Nephron progenitor cell (in vitro differentiated cells): ENCODE measurements at regions not wholly inside any gene's neighbourhood (a gene's known extent, or its start where the extent isn't known, plus 50 kb on each side); places are given as distances from the start of the nearest gene placed in this dataset.

Source experiments
- DNase-seq: peaks from one replicate; pipeline ENCODE4 v3.0.0; 2021
- H3K27ac Mint-ChIP-seq: 2 replicates; pipeline ENCODE4 v1.8.0; 2021; ENCODE audit warnings: mild to moderate bottlenecking, moderate library complexity, mixed read lengths
- H3K27me3 Mint-ChIP-seq: 2 replicates; pipeline ENCODE4 v1.8.0; 2021; ENCODE audit warnings: mild to moderate bottlenecking, low read depth, mixed read lengths; ENCODE audit not compliant: poor library complexity
- H3K36me3 Mint-ChIP-seq: 2 replicates; pipeline ENCODE4 v1.8.0; 2021; ENCODE audit warnings: low read depth, mixed read lengths
- H3K4me1 Mint-ChIP-seq: 2 replicates; pipeline ENCODE4 v1.8.0; 2021; ENCODE audit warnings: mixed read lengths
- H3K4me3 Mint-ChIP-seq: 2 replicates; pipeline ENCODE4 v1.8.0; 2021; ENCODE audit warnings: mild to moderate bottlenecking, moderate library complexity, mixed read lengths
- H3K9me3 Mint-ChIP-seq: 2 replicates; pipeline ENCODE4 v1.8.0; 2021; ENCODE audit warnings: mild to moderate bottlenecking, moderate library complexity, mixed read lengths
- TF ChIP-seq, protein P1 (sequence below): fragments of 200-600 bp; sonication (generic); IDR thresholded peaks from 2 replicates; pipeline ENCODE4 v1.5.0; 2021; ENCODE audit warnings: antibody characterized with exemption

DNA sequence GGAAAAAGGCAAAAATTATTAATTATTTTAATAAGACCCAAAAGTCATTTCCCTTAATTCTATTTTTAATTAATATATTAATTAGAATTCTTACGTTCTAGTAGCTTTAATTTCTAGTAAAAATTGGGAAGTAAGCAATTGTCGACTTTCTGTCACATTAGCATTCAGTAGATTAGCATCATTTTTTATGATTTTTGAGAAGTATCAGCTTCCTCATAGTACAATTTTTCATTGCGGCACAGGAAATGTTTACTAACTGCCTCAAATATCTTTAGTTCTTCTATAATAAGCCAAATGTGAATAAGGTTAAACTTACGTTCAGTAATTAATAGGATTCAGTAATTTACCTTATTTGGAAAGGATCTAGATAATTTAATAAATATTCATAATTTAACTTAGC lies 687.4 kb downstream of the EPM2A start:
- Mint-ChIP-seq H3K36me3 (no peaks in the 10 kb centered on the region), H3K4me3 (no peak overlapping the region), H3K27me3 (no peaks in the 10 kb centered on the region), H3K9me3 (peaks cover under 1% of the 10 kb centered on the region), H3K27ac (no peak overlapping the region), H3K4me1 (peaks cover 12% of the 10 kb centered on the region)
- TF ChIP-seq, protein P1, sequence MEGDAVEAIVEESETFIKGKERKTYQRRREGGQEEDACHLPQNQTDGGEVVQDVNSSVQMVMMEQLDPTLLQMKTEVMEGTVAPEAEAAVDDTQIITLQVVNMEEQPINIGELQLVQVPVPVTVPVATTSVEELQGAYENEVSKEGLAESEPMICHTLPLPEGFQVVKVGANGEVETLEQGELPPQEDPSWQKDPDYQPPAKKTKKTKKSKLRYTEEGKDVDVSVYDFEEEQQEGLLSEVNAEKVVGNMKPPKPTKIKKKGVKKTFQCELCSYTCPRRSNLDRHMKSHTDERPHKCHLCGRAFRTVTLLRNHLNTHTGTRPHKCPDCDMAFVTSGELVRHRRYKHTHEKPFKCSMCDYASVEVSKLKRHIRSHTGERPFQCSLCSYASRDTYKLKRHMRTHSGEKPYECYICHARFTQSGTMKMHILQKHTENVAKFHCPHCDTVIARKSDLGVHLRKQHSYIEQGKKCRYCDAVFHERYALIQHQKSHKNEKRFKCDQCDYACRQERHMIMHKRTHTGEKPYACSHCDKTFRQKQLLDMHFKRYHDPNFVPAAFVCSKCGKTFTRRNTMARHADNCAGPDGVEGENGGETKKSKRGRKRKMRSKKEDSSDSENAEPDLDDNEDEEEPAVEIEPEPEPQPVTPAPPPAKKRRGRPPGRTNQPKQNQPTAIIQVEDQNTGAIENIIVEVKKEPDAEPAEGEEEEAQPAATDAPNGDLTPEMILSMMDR, result no peak
- no peak for DNase-seq

DNA sequence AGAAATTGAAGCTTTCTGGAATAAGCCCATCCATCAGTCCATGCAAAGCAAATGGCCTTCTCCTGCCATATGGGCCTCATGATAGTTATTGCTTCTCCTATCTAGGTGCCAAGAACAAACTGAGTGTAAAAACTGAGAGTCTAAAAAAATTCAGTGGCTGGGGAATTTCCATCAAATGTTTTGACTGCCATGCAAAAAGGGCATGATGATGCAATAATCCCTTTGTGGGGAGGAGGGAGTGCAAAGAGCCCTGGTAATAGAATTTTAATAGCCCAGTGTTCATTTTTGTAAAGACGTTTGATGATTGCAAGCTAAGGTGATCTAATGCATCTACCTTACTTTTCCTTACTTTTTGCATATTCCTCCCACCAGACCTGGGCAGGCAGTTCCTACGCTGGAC lies 683.7 kb downstream of the EPM2A start:
- no peaks in the 10 kb centered on the region for H3K4me1 Mint-ChIP-seq
- no peak overlapping the region for H3K27ac Mint-ChIP-seq
- H3K36me3 Mint-ChIP-seq, result no peaks in the 10 kb centered on the region
- H3K4me3 Mint-ChIP-seq, result no peak overlapping the region
- TF ChIP-seq, protein P1, result no peak
- no peak for DNase-seq
- H3K9me3 Mint-ChIP-seq, result no peaks in the 10 kb centered on the region
- no peaks in the 10 kb centered on the region for H3K27me3 Mint-ChIP-seq

DNA sequence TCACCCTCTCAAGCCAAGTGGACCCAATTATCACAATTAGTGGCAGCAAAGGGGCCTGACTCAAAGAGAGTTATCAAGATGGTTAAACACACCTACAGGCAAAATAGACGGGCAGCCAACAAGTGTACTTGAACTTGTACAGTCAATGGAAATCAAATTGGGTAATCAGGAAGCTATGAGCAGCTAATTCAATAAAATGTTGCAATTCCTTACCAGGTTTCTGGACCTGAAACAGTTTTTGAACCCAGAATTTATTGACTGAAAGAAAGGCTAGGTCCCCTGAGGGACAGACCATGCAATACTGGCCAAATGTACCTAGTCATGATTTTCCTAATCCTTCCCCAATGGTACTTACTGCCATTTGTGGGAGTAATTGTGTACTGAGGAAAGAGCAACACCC lies 679.8 kb downstream of the EPM2A start:
- no peaks in the 10 kb centered on the region for H3K9me3 Mint-ChIP-seq
- no peak overlapping the region for H3K27ac Mint-ChIP-seq
- no peak for DNase-seq
- no peak overlapping the region for H3K4me3 Mint-ChIP-seq
- no peaks in the 10 kb centered on the region for H3K4me1 Mint-ChIP-seq
- TF ChIP-seq, protein P1, result no peak
- no peaks in the 10 kb centered on the region for H3K36me3 Mint-ChIP-seq
- H3K27me3 Mint-ChIP-seq, result no peaks in the 10 kb centered on the region

DNA sequence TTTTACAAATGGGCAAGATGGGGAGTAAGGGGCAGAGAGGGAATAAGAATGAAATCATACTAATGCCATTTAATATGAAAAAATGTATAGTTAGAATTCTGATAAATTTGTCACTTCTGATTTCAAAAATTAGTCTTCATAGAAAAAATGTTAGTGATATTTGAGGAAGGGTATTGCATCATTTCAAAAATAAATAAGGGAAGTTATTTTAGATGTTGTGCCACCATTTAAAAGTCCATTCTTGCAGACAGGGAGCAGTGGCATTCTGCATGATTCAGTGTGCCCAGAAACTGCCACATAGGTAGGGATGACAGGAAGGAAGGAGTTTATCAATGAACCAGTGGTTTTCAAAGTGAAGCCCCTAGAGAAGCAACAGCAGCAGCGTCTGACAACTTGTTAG lies 674.6 kb downstream of the EPM2A start:
- Mint-ChIP-seq H3K4me1 (no peaks in the 10 kb centered on the region), H3K9me3 (no peaks in the 10 kb centered on the region), H3K27me3 (peaks cover 5% of the 10 kb centered on the region), H3K36me3 (no peaks in the 10 kb centered on the region), H3K4me3 (no peak overlapping the region), H3K27ac (no peak overlapping the region)
- DNase-seq, result no peak
- TF ChIP-seq, protein P1, result no peak

DNA sequence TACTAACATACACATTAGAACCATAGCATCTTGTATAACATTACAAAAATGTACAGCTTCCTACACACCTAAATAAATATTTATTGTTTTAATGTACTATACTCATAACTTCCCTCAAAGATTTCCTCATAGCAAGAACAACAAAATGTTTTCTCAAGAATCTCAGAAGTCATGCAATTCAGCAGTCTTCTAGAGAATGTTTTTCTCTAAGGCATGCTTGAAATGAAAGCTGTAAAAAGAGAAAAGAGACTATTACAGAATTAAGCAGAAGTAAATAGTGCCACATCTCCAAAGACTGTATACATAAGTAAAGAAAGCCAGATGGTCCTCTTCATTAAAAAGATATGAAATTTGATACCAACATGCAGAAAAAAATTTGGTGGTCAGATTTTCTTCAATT lies 672.2 kb downstream of the EPM2A start:
- Mint-ChIP-seq H3K27ac (no peak overlapping the region), H3K9me3 (no peaks in the 10 kb centered on the region), H3K27me3 (peaks cover 7% of the 10 kb centered on the region), H3K4me3 (no peak overlapping the region), H3K4me1 (no peaks in the 10 kb centered on the region), H3K36me3 (no peaks in the 10 kb centered on the region)
- DNase-seq, result no peak
- TF ChIP-seq, protein P1, result no peak

GRCh38 chr6:145067430-145067829 lies 667.9 kb downstream of the EPM2A start:
- TF ChIP-seq, protein P1, result no peak
- Mint-ChIP-seq H3K27ac (no peak overlapping the region), H3K27me3 (peaks cover 7% of the 10 kb centered on the region), H3K4me1 (no peaks in the 10 kb centered on the region), H3K36me3 (no peaks in the 10 kb centered on the region), H3K9me3 (peaks cover 4% of the 10 kb centered on the region), H3K4me3 (no peak overlapping the region)
- DNase-seq, result no peak
